GM12874 (cell line): ENCODE measurements at regions not wholly inside any gene's neighbourhood (a gene's known extent, or its start where the extent isn't known, plus 50 kb on each side); places are given as distances from the start of the nearest gene placed in this dataset.

Source experiments
- TF ChIP-seq, protein P1 (sequence below): IDR thresholded peaks from 2 replicates; pipeline ENCODE4 v1.5.1; 2011; ENCODE audit warnings: low read depth, mild to moderate bottlenecking, control low read depth, low read length, moderate library complexity; ENCODE audit not compliant: insufficient read depth

GRCh38 chrX:13203271-13203670 lies 116.6 kb downstream of the ATXN3L start:
- TF ChIP-seq, protein P1, sequence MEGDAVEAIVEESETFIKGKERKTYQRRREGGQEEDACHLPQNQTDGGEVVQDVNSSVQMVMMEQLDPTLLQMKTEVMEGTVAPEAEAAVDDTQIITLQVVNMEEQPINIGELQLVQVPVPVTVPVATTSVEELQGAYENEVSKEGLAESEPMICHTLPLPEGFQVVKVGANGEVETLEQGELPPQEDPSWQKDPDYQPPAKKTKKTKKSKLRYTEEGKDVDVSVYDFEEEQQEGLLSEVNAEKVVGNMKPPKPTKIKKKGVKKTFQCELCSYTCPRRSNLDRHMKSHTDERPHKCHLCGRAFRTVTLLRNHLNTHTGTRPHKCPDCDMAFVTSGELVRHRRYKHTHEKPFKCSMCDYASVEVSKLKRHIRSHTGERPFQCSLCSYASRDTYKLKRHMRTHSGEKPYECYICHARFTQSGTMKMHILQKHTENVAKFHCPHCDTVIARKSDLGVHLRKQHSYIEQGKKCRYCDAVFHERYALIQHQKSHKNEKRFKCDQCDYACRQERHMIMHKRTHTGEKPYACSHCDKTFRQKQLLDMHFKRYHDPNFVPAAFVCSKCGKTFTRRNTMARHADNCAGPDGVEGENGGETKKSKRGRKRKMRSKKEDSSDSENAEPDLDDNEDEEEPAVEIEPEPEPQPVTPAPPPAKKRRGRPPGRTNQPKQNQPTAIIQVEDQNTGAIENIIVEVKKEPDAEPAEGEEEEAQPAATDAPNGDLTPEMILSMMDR: no peak

- TF ChIP-seq, protein P1: no peak
These were observed 118.1 kb downstream of the ATXN3L start for GRCh38 chrX:13201605-13202219.

DNA sequence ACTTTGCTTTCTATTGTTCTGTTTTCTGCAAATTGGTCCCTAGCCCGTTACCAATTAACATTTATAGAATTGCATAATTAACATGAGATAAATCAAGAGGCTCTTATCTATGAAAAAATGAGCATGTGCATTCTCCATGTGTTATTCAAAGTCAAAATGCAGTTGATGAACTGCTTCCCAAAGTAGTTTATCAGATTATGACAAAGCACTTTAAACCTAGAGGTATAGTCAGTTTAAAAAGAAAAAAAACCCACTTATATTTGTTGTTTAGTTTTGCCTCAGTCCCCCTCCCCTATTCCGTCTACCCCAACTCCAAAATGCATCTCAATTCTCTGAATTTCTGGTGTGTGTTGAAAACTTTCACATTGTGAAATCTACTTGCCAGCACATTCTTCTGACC lies 119.5 kb downstream of the ATXN3L start:
- TF ChIP-seq, protein P1: no peak

DNA sequence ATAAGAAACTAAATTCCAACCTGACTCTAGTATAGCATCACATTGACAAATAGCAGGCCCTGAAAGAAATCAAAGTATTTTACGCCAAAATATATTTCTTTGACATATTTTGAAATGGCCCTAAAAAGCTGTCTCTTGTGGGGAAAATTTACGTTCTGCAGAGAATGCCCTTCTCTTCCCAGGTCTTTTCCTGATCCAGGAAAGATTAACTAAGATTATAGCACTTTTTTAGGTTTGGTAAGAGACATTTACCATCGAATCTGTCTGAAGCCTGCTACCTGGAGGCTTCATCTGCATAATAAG lies 121.1 kb downstream of the ATXN3L start:
- TF ChIP-seq, protein P1: no peak

GRCh38 chrX:13198056-13198761 lies 121.6 kb downstream of the ATXN3L start:
- TF ChIP-seq, protein P1: no peak

DNA sequence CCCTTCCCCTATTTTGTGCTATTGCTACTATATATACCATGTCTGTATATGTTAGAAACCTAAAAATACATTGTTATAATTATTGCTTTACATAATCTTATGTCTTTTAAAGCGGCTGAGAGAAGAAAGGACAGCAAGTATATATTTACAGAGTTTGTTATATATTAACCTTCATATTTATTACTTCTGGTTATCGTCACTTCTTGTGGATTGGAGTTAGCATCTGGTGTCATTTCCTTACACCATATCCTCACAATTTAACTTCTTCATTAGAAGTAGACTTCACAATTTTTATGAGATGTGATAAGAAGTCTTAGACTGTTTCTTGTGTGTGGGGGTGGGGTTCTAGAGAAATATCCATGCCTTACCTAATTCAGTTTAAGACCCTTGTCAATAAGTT lies 123.1 kb downstream of the ATXN3L start:
- TF ChIP-seq, protein P1: no peak

DNA sequence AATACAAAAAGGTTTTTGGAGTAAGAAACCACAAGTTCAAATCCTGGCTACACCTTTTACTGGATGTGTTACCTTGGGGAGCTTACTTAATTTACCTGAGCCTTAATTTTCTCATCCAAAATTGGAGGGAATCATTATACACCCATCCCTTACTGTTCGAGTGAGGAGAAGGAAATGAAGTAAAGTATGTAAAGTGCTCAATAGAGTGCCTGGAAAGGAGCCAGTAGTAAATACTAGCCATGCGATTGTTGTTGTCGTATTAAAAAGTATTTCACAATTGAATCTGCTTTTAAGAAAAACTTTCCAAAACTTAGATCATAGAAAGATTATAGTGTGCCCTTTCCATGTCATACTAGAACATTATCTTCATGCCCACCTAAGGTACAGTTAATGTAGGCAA lies 124.5 kb downstream of the ATXN3L start:
- TF ChIP-seq, protein P1: no peak
